GM21825 (cell line): ENCODE measurements at regions not wholly inside any gene's neighbourhood (a gene's known extent, or its start where the extent isn't known, plus 50 kb on each side); places are given as distances from the start of the nearest gene placed in this dataset.

ENCODE experiments used
- ATAC-seq: cut with Tn5 transposase; IDR thresholded peaks from one replicate; pipeline ENCODE4 v1.9.1; 2021; ENCODE audit warnings: mild to moderate bottlenecking, moderate library complexity; ENCODE audit not compliant: unreplicated experiment

DNA sequence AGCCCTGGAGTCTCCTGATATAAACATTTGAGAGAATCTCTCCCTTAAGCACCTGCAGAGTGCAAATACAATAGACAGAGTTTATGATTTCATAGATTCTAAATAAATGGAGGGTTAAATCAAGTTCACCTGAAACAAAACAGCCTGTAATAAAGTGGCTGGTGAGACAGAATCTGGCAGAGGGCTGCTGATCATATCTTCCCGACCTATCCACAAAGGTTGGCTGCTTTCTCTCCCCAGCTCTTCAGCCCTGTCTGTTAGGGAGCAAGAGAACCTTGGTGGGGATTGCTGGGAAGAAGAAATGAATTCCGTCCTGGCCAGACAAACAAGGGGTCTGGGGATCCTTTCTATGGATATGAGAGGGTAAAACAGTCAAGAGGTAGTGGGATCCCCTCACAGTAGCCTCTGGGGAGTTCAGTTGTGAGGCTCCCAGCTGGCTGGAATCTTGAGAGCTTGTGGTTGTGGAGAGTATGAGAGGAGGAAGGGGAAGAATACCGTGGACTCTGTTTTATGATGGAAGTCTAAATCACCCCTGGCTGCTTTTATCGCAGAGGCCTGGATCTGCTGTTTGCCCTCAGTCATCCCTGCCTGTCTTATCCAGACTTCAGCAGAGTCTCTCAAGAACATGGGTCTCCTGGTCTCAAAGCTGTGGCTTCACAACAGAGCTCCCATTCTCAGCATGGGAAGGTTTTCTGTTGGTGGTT, 451.3 kb downstream of the NTRK3 start:
- no peak for ATAC-seq

DNA sequence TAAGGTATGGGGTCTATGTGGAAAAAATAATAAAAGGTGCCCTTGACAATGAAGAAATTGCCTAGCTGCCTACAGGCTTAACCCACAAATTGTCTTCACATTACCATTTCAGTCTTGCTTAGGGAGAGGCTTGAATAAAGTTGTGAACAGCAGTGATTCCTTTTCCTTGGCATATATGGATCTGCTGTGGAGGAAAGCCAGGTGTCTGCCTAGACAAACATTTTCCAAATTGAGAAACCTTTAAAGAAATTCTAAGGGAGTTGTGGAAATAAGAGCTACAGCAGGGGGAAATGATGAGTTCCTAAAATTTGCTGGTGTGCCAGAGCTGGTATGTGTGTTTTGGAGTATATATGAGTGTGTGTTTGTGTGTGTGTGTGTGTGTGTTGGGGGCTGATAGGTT, 452.1 kb downstream of the NTRK3 start:
- no peak for ATAC-seq

DNA sequence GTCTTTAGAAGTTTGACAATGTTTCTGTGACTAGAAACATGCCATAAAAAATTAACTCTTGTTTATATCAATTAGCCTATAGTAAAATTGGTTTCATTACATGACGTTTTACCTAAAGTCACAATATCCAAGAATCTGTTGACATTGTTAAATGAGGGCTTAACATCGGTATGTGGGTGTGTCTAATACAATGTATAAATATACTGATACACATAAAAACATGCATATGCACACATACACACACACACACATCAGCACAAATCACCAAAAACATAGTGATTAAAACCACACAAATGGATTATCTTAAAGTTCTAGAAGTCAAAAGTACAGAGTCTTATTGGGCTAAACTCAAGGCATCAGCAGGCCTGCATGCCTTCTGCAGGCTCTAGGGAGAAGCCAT, 456.7 kb downstream of the NTRK3 start:
- no peak for ATAC-seq

DNA sequence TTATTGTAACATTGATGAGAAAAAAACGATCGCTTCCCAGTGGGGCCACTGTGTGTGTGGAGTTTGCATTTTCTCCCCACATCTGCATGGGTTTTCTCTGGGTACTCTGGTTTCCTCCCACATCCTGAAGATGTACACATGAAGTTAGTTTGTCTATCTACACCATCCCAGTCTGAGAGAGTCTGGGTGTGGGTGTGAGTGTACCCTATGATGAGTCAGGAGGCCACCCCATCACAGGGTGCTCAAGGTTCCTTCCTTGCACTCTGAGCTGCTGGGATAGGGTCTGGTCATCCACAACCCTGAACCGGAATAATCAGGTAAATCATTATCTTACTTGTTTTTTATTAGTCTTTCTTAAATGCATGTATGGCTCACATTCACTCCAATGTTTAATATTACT, 457.1 kb downstream of the NTRK3 start:
- no peak for ATAC-seq

DNA sequence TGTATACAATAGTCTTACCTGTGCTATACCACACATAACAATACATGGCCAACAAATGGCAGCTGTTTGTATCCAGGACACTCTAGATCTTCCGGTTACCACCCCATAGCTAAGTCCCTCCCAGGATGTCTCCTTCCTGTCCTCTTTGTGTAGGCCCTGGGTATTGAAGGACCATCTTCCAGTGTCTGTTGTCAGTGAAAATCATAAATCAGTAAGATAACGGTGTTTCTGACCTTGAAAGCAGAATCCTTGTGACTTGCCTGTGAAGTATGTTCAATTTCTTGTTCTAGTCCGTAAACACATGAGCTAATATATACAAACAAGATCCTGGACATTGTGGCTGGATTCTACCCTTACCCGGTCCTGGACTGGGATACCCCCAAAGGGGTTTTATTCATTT, 462.8 kb downstream of the NTRK3 start:
- no peak for ATAC-seq

DNA sequence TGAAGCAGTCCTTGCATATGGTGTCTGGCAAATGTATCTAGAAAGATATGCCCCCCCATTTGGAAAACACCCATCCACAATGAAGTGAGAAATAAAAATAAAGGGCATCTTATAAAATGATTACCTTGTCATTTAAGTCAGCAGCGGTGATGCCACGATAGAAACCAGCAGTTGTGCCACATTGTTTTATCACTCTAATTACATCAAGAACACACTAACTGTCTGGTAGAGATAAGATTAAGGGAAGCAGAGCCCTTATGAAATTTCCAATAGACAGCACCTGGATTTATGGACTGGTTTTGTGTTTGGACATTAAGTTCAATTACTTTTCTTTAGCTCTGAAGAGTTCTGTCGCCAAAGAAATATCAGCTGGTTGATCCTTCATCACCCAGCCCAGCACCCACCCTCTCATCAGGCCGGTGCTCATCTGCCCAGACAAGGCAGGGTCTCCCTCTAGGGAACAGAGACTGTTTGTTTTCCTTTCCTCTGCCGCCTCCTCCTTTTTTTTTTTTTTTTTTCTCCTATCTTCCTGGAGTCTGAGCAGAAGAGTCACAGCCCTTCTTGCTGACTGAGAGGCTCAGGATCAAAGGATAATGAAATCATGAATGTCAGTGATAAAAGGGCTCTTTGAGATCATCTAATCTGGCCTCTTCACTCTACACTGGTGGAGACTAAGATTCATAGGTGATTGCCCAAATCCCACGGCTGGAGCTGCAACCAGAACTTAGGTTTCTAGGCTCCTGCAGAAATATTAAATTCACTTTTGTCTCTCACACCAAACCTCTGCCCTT, 464.1 kb downstream of the NTRK3 start:
- ATAC-seq, result no peak

DNA sequence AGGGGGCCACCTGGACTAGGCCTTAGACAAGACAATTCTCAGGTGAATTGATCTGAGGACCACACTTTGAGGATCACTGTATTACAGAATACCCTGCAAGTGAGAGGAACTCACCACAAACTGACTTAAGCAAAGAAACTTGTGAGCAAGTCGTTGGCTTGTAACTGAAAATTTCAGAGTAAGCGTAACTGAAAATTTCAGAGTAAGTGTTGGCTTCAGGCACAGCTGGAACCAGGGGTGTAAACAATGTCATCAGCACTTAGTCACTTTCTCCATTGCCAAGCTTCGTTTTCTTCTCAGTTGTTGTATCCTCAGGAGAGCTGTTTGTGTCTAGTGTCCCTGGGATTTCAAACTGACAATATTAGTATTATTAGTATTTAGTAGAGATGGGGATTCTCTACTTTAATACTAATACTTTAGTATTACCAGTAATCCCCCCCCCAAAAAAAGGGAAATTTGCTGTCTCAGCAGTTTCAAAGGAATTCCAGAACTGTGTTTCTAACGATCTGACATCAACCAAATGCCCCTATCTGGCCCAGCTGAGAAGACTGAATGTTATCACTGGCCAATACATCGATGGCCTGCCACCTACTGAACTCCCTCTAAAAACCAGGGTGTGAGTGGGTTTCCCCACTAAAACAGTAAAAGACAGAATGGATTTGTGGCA, 474.4 kb downstream of the NTRK3 start:
- ATAC-seq, result no peak

DNA sequence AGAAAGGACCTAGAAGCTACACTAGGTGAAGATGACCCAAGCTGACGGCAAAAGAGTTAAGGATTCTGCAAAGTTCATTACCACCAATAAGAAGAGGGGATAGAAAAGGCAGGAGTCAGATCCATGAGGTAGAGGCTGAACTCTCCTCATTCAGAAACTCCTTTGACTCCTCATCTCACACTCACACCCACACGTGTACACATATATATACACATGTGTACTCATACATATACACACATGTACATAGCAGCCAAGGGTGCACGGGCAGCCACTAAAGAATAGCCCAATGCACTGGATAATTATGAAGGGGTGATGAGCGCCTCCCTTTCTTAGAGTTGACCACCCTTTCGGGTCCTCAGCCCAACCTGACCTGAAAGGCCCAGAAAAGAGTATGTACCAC, 476.8 kb downstream of the NTRK3 start:
- ATAC-seq, result no peak

DNA sequence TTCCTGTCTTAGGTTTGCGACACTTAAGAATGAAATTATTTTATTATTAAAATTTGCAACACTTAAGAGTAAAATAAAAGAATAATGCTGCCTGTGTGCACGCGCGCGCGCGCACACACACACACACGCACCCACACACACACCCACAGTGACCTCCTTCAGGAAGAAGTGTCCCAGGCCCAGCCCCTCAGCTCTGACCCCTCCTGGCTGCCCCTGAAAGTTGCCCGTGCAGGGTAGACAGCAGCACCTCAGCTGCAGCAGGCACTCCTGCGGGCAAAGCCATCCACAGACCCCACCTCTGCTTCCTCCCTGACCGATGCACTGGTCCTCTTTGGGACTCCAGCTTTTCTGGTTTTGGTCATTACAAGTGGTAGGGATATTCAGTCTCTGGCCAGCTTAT, 478.2 kb downstream of the NTRK3 start:
- no peak for ATAC-seq

DNA sequence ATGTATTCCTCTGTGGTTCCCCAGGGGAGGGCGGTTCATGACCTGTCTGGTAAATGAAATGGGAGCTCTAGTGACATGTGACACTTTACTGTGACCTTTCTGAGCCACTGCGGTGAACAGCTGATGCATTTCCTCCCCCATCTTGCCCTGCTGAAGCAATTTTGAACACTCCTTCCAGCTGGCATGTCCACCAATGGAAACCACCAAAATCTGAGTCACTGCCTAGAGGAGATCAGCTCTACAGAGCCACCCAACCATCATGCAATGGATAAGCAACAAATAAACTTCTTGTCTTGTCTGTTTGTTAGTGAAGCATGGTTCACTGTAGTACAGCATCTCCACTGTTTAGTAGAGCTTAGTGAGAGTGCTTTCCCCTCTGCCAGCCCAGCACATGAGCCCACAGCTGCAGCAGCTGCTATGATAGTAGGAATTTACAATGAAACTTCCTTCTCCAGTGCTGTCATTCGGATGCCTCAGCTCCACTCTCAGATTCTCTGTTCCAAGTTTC, 479.4 kb downstream of the NTRK3 start:
- ATAC-seq, result no peak

DNA sequence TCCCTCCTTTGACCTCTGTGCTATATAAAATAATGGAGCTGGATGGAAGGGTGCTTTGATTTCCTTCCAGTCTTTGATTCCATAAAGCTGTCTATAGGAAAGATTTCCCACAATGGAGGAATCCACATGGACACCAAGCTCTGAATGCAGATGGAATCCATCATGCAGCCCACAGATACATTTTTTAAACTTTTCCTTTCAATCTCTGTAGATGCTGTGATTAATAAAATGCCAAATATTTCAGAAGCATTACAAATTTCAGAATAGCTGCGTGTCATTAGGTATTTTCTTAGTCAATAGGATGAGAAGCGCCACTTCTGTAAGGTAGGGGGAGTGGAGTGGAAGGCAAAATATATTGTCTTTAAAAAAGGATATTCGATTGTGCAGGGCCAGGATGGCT, 489.0 kb downstream of the NTRK3 start:
- ATAC-seq, result no peak

DNA sequence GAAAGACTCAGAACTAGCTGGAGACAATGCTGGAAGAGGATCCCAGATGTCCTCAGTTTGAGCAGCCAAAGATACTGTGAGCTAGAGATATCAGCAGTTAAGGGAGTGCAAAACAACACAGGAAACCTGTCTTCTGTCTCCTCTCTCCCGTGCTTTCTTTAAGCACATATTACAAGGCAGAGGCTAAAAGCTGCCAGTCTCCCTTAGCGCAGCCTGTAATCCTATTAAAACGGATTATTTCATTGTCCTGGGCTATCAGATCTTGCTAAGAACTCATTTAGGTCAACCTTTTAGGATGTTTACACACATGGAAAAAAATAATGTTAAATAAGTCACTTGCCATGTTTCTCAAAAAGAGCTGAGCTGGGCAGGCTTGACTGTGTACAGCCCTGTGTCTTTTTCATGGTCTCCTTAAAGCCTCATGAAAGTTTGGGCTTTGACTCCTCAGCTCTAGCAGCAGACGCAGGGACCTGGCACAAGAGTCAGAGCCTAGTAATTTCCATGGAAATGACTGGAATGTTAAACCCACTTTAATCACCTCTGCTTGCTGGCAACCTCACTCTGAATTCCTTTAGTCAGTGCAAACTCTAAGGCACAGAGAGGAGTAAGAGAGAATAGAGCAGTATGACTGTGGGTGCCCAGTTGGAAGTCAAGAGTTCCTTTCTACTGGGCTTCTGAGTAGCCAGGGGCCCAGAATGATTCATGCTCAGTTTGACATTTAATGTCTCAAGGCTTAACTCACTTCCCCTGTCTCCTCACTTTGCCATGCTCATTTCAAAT, 491.9 kb downstream of the NTRK3 start:
- no peak for ATAC-seq

DNA sequence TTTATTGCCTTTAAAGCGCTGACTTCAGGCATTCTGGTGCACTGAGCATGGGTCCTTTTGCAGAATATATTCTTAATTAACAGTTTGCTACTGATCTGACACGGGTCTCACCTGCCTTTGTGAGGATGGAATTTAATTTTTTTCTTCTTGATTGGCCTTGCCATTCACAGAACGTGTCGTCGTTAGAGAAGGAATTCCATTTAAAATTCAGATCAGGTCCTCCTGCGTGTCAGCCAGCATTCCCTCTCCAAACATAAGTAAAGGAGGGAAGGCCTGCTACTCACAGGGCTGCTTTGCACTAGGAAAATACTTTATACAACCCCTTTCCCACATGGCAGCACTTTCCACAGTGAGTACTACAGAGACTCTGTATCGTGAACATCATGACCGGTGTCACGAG, 492.7 kb downstream of the NTRK3 start:
- no peak for ATAC-seq

DNA sequence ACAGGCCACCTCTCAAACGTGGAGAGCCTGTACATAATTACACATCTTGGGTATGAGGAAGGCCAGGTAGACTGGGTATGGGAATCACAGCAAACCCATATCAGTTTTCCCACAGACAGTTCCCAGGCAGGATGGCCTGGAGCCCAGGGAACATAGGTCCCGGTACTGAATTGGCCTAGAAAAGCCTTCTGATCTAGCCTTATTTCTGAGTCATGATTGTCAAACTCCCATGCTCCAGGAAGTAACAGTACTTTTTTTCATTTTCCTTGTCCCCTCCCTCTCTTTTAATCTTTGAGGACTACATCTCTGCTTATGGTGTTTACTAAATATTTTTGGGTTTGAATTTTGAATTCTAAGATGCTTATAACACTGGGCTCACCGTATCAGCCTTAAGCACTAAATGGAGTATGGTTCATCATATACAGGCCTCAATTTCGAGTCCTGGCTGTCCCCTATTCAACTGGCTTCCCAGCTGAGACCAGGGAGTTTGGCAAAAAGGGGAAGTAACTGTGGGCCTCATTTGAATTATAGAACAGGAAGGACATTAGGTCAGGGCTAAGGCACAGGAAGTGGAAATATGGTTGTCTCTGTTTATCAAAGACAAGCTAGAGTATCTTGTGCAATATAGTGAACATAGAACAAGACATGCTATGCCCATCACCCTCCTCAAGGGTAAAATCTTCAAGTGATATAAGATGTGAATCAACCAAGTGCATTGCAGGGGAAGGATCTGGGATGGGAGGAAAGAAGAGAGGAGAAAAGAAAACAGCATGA, 494.6 kb downstream of the NTRK3 start:
- ATAC-seq, result peak; percentile 89

DNA sequence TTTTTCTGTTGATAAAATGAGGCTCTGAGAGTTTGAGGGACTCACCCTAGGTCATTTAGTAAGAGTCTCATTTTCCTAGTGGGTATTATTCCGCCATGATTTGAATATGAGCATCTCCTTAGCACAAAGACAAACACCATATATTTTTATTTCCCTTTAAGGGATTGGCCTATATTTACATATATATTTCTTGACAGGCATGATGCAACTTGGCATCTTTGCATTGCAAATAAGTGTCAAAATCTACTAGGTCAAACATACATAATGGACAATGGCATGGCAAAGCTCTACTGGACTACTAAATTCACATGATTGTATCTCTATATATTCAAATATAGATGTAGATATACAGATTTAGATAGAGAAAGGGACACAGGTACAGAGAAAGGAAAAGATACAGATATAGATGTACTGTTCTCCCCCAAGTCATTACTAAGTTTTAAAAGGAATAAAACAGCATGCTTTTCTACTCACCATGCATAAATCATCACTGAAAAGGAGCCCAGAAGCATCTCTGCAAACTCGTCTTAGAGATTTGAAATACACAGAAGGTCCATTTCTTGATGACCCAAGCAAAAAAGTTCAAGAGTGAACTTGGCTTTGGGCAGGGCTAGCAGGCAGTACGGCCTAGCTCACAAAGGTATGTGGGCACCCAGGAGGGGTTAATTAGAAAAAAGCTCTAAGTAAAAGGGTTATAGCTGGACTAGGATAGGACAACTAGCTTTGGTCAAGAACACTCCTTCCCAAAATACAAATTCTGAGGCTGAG, 495.8 kb downstream of the NTRK3 start:
- no peak for ATAC-seq

DNA sequence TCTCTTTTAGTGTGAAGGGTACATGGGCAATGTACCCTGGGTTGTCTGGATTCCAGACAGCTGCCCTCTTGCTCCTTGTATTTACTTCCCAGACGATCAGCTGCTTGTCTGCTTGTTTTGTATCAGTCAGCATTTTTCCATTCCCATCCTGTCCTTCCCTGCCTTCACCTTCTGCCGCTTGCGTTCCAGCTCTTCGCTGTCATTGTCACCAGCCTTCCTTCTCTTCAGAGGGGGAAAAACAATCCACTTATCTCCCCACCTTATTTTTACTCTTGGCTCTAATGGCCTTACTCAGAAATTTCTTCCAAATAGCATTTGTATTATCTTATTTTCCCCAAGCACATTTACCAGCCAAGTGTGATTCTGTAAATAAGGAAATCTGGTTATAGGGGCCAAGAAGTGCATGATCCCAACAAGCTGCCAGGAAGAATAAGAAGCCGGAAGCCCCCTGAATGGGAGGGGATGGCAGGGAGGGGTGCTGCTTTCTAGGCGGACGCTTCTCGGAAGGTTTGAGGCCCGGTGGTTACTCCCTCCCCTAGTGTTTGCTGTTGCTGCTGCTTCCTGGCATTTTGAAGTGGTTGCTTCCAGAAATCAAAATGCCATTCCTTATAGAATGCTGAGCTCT, 497.6 kb downstream of the NTRK3 start:
- ATAC-seq, result no peak

DNA sequence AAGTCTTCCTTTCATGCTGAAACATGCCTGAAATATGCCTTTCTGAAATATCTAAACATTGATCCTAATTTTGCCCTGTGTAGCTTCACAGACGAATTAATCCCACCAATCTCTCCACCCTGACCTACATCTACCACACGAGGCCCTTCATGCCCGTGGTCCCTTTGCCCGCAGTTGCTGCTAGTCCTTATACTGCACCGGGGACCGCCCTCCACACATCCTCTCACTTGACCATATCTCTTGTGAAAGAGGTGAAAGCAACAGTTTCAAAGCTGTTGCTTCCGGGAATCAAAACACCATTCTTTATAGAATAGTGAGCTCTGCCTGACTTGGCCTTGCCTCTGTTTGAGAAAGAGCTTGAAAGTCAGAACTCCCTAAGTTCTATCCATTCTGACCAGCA, 499.5 kb downstream of the NTRK3 start:
- no peak for ATAC-seq

DNA sequence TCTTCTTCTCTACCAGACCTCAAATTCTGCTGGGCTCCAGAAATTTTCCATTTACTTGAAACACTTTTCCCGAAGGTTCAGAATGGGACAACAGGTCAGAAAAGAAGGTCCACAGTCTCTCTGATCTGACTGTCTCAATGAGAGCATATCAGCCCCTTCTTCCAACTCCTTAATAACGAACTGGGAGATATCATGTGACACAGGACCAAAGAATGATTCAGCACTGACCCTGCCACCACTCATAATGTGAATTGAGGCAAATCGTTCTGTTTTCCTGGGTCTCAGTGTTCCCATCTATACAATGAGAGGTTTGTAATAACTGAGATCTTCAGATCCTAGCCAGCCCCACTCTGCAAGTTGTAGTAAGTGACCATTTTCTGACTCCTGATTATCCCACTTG, 500.5 kb downstream of the NTRK3 start:
- no peak for ATAC-seq

DNA sequence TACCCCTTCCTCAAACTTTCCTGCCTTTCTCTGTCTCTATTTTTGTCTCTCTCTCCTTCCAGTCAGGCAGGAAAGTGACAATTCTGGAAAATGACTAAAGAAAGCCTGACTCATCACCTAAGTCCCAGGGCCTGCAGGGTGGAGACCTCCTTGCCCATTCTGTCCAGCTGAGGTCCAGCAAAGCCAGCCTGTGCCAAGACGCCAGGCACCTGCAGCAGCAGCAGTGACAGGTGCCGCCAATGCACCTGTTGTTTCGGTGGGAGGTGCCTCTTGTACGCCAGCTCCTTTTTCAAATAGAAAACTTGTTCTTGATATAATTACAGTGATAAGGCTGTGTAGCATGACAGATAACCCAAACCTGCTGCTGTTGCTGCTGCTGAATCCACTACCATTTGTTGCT, 501.3 kb downstream of the NTRK3 start:
- no peak for ATAC-seq
